Mesenchymal stem cell (in vitro differentiated cells and primary cell): ENCODE measurements at regions not wholly inside any gene's neighbourhood (a gene's known extent, or its start where the extent isn't known, plus 50 kb on each side); places are given as distances from the start of the nearest gene placed in this dataset.

Experiments used
- DNase-seq: peaks from one replicate; pipeline ENCODE4 v3.0.0-alpha.2; 2013
- H2AFZ ChIP-seq: one replicate; pipeline ENCODE4 v1.6.1; 2013; ENCODE audit warnings: low read depth, mild to moderate bottlenecking, control low read depth, inconsistent platforms, low read length, moderate library complexity
- H2AK5ac ChIP-seq: 2 replicates; pipeline ENCODE4 v1.6.1; 2013; ENCODE audit warnings: low read length, moderate library complexity, mild to moderate bottlenecking, inconsistent platforms; ENCODE audit not compliant: severe bottlenecking
- H2BK120ac ChIP-seq: one replicate; pipeline ENCODE4 v1.6.1; 2013; ENCODE audit warnings: low read depth, mild to moderate bottlenecking, inconsistent platforms, low read length, moderate library complexity
- H2BK12ac ChIP-seq, 2 experiments: one replicate each; pipeline ENCODE4 v1.6.1; 2013; ENCODE audit warnings: inconsistent platforms in 2 of 2, low read length in 2 of 2, mild to moderate bottlenecking in 2 of 2, moderate library complexity in 2 of 2, control low read depth in 1 of 2
- H2BK15ac ChIP-seq: one replicate; pipeline ENCODE4 v1.6.1; 2013; ENCODE audit warnings: mild to moderate bottlenecking, low read depth, inconsistent platforms; ENCODE audit not compliant: poor library complexity, severe bottlenecking
- H2BK5ac ChIP-seq: 2 replicates; pipeline ENCODE4 v1.6.1; 2013; ENCODE audit warnings: low read depth, mild to moderate bottlenecking, low read length, control low read depth, inconsistent platforms; ENCODE audit not compliant: poor library complexity, severe bottlenecking
- H3K14ac ChIP-seq, 2 experiments: one replicate each; pipeline ENCODE4 v1.6.1; 2013; ENCODE audit warnings: inconsistent platforms in 2 of 2, low read length in 2 of 2, control low read depth in 1 of 2, mild to moderate bottlenecking in 1 of 2, moderate library complexity in 1 of 2
- H3K18ac ChIP-seq, 2 experiments: one replicate each; pipeline ENCODE4 v1.6.1; 2013; ENCODE audit warnings: inconsistent platforms in 2 of 2, low read length in 2 of 2, control low read depth in 1 of 2, low read depth in 1 of 2, mild to moderate bottlenecking in 1 of 2
- H3K23ac ChIP-seq, 2 experiments: one replicate each; pipeline ENCODE4 v1.6.1; 2013; ENCODE audit warnings: inconsistent platforms in 2 of 2, low read length in 2 of 2, mild to moderate bottlenecking in 2 of 2, moderate library complexity in 2 of 2, control low read depth in 1 of 2
- H3K27ac ChIP-seq: 2 replicates; pipeline ENCODE4 v1.5.1; 2013; ENCODE audit warnings: mild to moderate bottlenecking, moderate library complexity, low read length, control low read depth, inconsistent platforms; ENCODE audit not compliant: poor library complexity, severe bottlenecking
- H3K27me3 ChIP-seq, 2 experiments: 2 replicates each; pipeline versions ENCODE4 v1.6.1 to v1.7.0; 2013; ENCODE audit warnings: low read length in 2 of 2, mild to moderate bottlenecking in 2 of 2, moderate library complexity in 2 of 2, control low read depth in 1 of 2, inconsistent platforms in 1 of 2; ENCODE audit not compliant: control insufficient read depth in 1 of 2, insufficient read depth in 1 of 2
- H3K36me3 ChIP-seq, 2 experiments: 2 replicates each; pipeline versions ENCODE4 v1.6.1 to v1.7.0; 2013; ENCODE audit warnings: low read length in 2 of 2, control low read depth in 1 of 2, inconsistent platforms in 1 of 2, low read depth in 1 of 2, mild to moderate bottlenecking in 1 of 2; ENCODE audit not compliant: insufficient read depth in 2 of 2, control insufficient read depth in 1 of 2
- H3K4ac ChIP-seq, 2 experiments: one replicate each; pipeline ENCODE4 v1.6.1; 2013; ENCODE audit warnings: inconsistent platforms in 2 of 2, low read length in 2 of 2, mild to moderate bottlenecking in 2 of 2, moderate library complexity in 2 of 2, control low read depth in 1 of 2, low read depth in 1 of 2
- H3K4me1 ChIP-seq: 2 replicates; pipeline ENCODE4 v1.6.1; 2013; ENCODE audit warnings: low read depth, low read length, control low read depth; ENCODE audit not compliant: control insufficient read depth, insufficient read depth
- H3K4me2 ChIP-seq: 2 replicates; pipeline ENCODE4 v1.6.1; 2013; ENCODE audit warnings: low read length, mild to moderate bottlenecking, inconsistent platforms; ENCODE audit not compliant: poor library complexity, severe bottlenecking
- H3K4me3 ChIP-seq, 2 experiments: 2 replicates each; pipeline versions ENCODE4 v1.5.1 to v1.7.0; 2013; ENCODE audit warnings: low read length in 2 of 2, mild to moderate bottlenecking in 2 of 2, control low read depth in 1 of 2, low read depth in 1 of 2; ENCODE audit not compliant: insufficient read depth in 1 of 2
- H3K79me1 ChIP-seq: replicated peaks from 2 replicates; pipeline ENCODE4 v1.6.1; 2013; ENCODE audit warnings: mild to moderate bottlenecking, control low read depth, low read length, inconsistent platforms; ENCODE audit not compliant: poor library complexity, severe bottlenecking
- H3K9ac ChIP-seq: 2 replicates; pipeline ENCODE4 v1.7.0; 2013; ENCODE audit warnings: mild to moderate bottlenecking, low read length, moderate library complexity
- H3K9me3 ChIP-seq: 2 replicates; pipeline ENCODE4 v1.7.0; 2013; ENCODE audit warnings: mild to moderate bottlenecking, low read length; ENCODE audit not compliant: control insufficient read depth
- H4K8ac ChIP-seq: one replicate; pipeline ENCODE4 v1.6.1; 2013; ENCODE audit warnings: inconsistent platforms, mild to moderate bottlenecking, low read length, moderate library complexity
- H4K91ac ChIP-seq: one replicate; pipeline ENCODE4 v1.6.1; 2013; ENCODE audit warnings: mild to moderate bottlenecking, low read length, inconsistent platforms
- whole genome bisulfite sequencing: methylation state at CpG from one replicate; pipeline ENCODE4 v1.1.7; 2013; ENCODE audit warnings: mixed read lengths; 5-methylcytosine and 5-hydroxymethylcytosine counted together

DNA sequence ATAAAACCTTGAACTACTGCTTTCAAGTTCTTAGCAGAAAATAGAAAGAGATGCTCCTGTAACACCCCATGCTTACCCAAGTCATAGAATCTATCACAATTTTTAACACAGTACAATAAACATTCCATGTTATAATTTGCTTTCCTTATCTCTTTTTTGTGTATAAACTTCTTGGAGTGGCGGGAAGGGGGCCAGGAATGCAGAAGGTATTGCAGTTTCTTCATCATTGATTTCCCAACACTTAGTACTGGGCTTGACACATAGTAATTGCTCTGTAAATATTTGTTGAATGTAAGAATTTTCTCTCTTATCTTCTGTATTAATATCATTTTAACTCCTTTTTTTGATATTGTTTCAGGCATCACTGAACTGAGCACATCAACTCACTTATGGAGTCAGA, 535.8 kb downstream of the KCTD12 start:
- H3K4me3 ChIP-seq, result no peak overlapping the region
- no peaks in the 10 kb centered on the region for H3K79me1 ChIP-seq
- H2BK15ac ChIP-seq, result no peak overlapping the region
- H2AK5ac ChIP-seq, result no peak overlapping the region
- H3K4ac ChIP-seq, result no peak overlapping the region
- no peaks in the 10 kb centered on the region for H3K4me1 ChIP-seq
- no CpG with 5 or more reads among the region's 1 CpG for WGBS
- H3K36me3 ChIP-seq, result no peaks in the 10 kb centered on the region
- H3K9ac ChIP-seq, result no peak overlapping the region
- H2BK5ac ChIP-seq, result no peak overlapping the region
- H3K14ac ChIP-seq, result no peak overlapping the region
- H3K18ac ChIP-seq, result no peak overlapping the region
- no peak overlapping the region for H2BK120ac ChIP-seq
- no peak overlapping the region for H4K91ac ChIP-seq
- peak; percentile 26 for DNase-seq
- no peak overlapping the region for H4K8ac ChIP-seq
- H3K27me3 ChIP-seq, result no peaks in the 10 kb centered on the region
- H3K4me2 ChIP-seq, result no peak overlapping the region
- H3K27ac ChIP-seq, result no peak overlapping the region
- H3K23ac ChIP-seq, result no peak overlapping the region
- H2BK12ac ChIP-seq, result no peak overlapping the region
- peaks cover 2% of the 10 kb centered on the region for H3K9me3 ChIP-seq
- no peak overlapping the region for H2AFZ ChIP-seq

DNA sequence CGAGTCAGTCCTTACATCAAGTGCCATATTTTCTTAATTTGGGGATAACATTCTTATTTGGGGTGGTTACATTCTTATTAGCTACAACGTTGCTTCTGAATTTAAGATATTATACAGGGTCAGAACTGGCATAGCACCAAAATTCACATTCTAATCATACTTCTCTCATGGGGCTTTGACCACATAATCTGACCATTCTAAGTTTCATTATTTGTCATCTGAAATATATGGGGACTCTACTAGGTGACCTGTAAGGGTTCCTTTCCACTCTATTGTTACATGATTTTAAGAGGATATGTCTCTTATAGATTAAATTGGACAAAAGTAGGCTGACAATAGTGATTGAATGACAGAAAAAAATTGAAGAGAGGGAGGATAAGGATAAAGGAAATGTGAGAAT, 536.5 kb downstream of the KCTD12 start:
- no peak overlapping the region for H2BK12ac ChIP-seq
- H3K14ac ChIP-seq, result no peak overlapping the region
- no peak overlapping the region for H3K4me3 ChIP-seq
- no peak overlapping the region for H2AFZ ChIP-seq
- H2BK15ac ChIP-seq, result no peak overlapping the region
- no CpG with 5 or more reads among the region's 2 CpGs for WGBS
- no peak overlapping the region for H3K23ac ChIP-seq
- no peak for DNase-seq
- no peaks in the 10 kb centered on the region for H3K4me1 ChIP-seq
- no peaks in the 10 kb centered on the region for H3K36me3 ChIP-seq
- H2BK5ac ChIP-seq, result no peak overlapping the region
- no peak overlapping the region for H3K27ac ChIP-seq
- no peak overlapping the region for H3K4ac ChIP-seq
- no peak overlapping the region for H4K91ac ChIP-seq
- no peak overlapping the region for H2AK5ac ChIP-seq
- H3K27me3 ChIP-seq, result no peaks in the 10 kb centered on the region
- no peak overlapping the region for H3K4me2 ChIP-seq
- H3K9me3 ChIP-seq, result peaks cover 2% of the 10 kb centered on the region
- no peak overlapping the region for H3K9ac ChIP-seq
- no peak overlapping the region for H4K8ac ChIP-seq
- H3K18ac ChIP-seq, result no peak overlapping the region
- H2BK120ac ChIP-seq, result no peak overlapping the region
- no peaks in the 10 kb centered on the region for H3K79me1 ChIP-seq

DNA sequence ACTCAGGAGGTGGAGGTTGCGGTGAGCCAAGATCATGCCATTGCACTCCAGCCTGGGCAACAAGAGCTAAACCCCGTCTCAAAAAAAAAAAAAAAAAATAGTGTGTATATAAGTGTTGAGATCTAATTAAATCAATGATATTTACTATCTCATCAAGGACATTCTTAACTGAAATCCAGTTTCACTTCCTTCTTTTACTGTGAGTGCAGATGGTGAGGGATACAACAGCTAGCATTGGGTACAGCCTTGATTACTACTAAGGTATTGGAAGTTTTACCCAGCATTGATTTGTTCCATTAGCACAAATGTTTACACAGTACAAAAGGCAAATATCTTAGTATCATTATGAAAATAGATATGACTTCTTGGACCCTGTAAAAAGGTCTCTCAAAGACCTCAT, 546.6 kb downstream of the KCTD12 start:
- H3K14ac ChIP-seq, result no peak overlapping the region
- H2BK120ac ChIP-seq, result no peak overlapping the region
- no peak overlapping the region for H3K4me2 ChIP-seq
- H3K36me3 ChIP-seq, result no peaks in the 10 kb centered on the region
- WGBS, result no CpG with 5 or more reads among the region's 2 CpGs
- H3K79me1 ChIP-seq, result no peaks in the 10 kb centered on the region
- H3K4ac ChIP-seq, result no peak overlapping the region
- no peak overlapping the region for H2BK5ac ChIP-seq
- DNase-seq, result no peak
- no peak overlapping the region for H2AFZ ChIP-seq
- no peaks in the 10 kb centered on the region for H3K9me3 ChIP-seq
- no peak overlapping the region for H4K91ac ChIP-seq
- H3K18ac ChIP-seq, result no peak overlapping the region
- H2AK5ac ChIP-seq, result no peak overlapping the region
- H3K9ac ChIP-seq, result no peak overlapping the region
- no peak overlapping the region for H2BK15ac ChIP-seq
- no peak overlapping the region for H3K23ac ChIP-seq
- H3K4me3 ChIP-seq, result no peak overlapping the region
- no peak overlapping the region for H3K27ac ChIP-seq
- H2BK12ac ChIP-seq, result no peak overlapping the region
- H3K27me3 ChIP-seq, result no peaks in the 10 kb centered on the region
- H4K8ac ChIP-seq, result no peak overlapping the region
- H3K4me1 ChIP-seq, result no peaks in the 10 kb centered on the region

DNA sequence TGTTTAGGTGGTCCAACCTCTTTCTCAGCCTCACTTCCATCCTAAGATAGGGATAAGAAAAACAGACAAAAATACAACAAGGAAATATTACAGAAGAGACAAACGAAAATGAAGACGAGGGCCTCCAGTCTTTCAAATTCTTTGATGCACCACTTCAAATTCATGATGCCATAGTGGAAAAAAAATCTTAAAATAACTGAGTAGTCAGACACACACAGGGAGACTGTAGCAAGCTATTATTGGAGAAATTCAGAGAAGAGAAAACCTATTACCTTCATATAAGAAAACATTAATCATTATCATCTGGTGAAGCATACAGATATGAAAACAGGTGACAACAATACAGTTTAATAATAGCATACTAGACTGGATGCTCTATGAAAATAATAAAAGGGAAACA, 548.2 kb downstream of the KCTD12 start:
- no CpG with 5 or more reads among the region's 2 CpGs for WGBS
- Histone ChIP-seq H3K27ac (no peak overlapping the region), H3K9ac (no peak overlapping the region), H3K79me1 (no peaks in the 10 kb centered on the region), H4K91ac (no peak overlapping the region), H2BK12ac (no peak overlapping the region), H4K8ac (no peak overlapping the region), H3K23ac (no peak overlapping the region), H3K4me1 (no peaks in the 10 kb centered on the region), H3K14ac (no peak overlapping the region), H2AFZ (no peak overlapping the region), H3K9me3 (no peaks in the 10 kb centered on the region), H3K4ac (no peak overlapping the region), H3K4me2 (no peak overlapping the region), H3K27me3 (no peaks in the 10 kb centered on the region), H3K18ac (no peak overlapping the region), H3K36me3 (no peaks in the 10 kb centered on the region), H2BK5ac (no peak overlapping the region), H2BK15ac (no peak overlapping the region), H2AK5ac (no peak overlapping the region), H2BK120ac (no peak overlapping the region), H3K4me3 (no peak overlapping the region)
- DNase-seq, result no peak
